ENCODE measurements at regions not wholly inside any gene's neighbourhood (a gene's known extent, or its start where the extent isn't known, plus 50 kb on each side); places are given as distances from the start of the nearest gene placed in this dataset.

- ATAC-seq (ENCODE audit: insufficient read depth, low FRiP score) (no peak), DNase-seq (no peak)
- H3K27ac ChIP-seq (ENCODE audit: low read depth in 1 of 2, low read length in 1 of 2) = no peak overlapping the region
- peaks cover 0 to 12% (median 0%) of the 10 kb centered on the region in 3 donors for H3K27me3 ChIP-seq (ENCODE audit: control insufficient read depth in 3 of 3, insufficient read depth in 3 of 3, low read length in 2 of 3)
- no peak for TF ChIP-seq CTCF (IDR thresholded peaks at IDR 0.05; ENCODE audit: control extremely low read depth, extremely low read depth)
- peaks cover 0 to 10% (median 0%) of the 10 kb centered on the region in 4 donors for H3K9me3 ChIP-seq (ENCODE audit: control insufficient read depth in 4 of 4, insufficient read depth in 3 of 4, low read length in 3 of 4)
- H3K4me1 ChIP-seq (ENCODE audit: control insufficient read depth in 5 of 5, insufficient read depth in 5 of 5, low read length in 5 of 5) = no peaks in the 10 kb centered on the region
- H3K4me3 ChIP-seq = no peak overlapping the region
- no peaks in the 10 kb centered on the region for H3K36me3 ChIP-seq (ENCODE audit: control insufficient read depth in 4 of 4, insufficient read depth in 4 of 4, low read length in 4 of 4)
- H3K9ac ChIP-seq (ENCODE audit: insufficient read depth in 1 of 2, low read length in 2 of 2) = no peak overlapping the region
- WGBS, 2 donors = 88 to 89% methylated on average over 12 of the region's 12 CpGs
Observed at GRCh38 chr13:112256716-112257494, 119.2 kb upstream of the SPACA7 start.

GRCh38 chr13:112259511-112259910, 116.6 kb upstream of the SPACA7 start:
- Histone ChIP-seq H3K4me3 (no peak overlapping the region), H3K27ac (ENCODE audit: low read depth in 1 of 2, low read length in 1 of 2) (no peak overlapping the region), H3K36me3 (ENCODE audit: control insufficient read depth in 4 of 4, insufficient read depth in 4 of 4, low read length in 4 of 4) (no peaks in the 10 kb centered on the region), H3K9ac (ENCODE audit: insufficient read depth in 1 of 2, low read length in 2 of 2) (no peak overlapping the region), H3K4me1 (ENCODE audit: control insufficient read depth in 5 of 5, insufficient read depth in 5 of 5, low read length in 5 of 5) (no peaks in the 10 kb centered on the region), H3K27me3 (ENCODE audit: control insufficient read depth in 3 of 3, insufficient read depth in 3 of 3, low read length in 2 of 3) (peaks cover 0 to 10% (median 0%) of the 10 kb centered on the region in 3 donors), H3K9me3 (ENCODE audit: control insufficient read depth in 4 of 4, insufficient read depth in 3 of 4, low read length in 3 of 4) (peaks cover 0 to 15% (median 0%) of the 10 kb centered on the region in 4 donors)
- DNase-seq = no peak
- WGBS, 2 donors = 65 to 75% methylated on average over 8 of the region's 8 CpGs
- no peak for ATAC-seq (ENCODE audit: insufficient read depth, low FRiP score)
- no peak for TF ChIP-seq CTCF (IDR thresholded peaks at IDR 0.05; ENCODE audit: control extremely low read depth, extremely low read depth)

GRCh38 chr13:112260108-112261055, 115.8 kb upstream of the SPACA7 start:
- no peak for ATAC-seq (ENCODE audit: insufficient read depth, low FRiP score)
- H3K36me3 ChIP-seq (ENCODE audit: control insufficient read depth in 4 of 4, insufficient read depth in 4 of 4, low read length in 4 of 4) = no peaks in the 10 kb centered on the region
- no peak overlapping the region for H3K9ac ChIP-seq (ENCODE audit: insufficient read depth in 1 of 2, low read length in 2 of 2)
- H3K27ac ChIP-seq (ENCODE audit: low read depth in 1 of 2, low read length in 1 of 2) = no peak overlapping the region
- DNase-seq = no peak
- H3K4me1 ChIP-seq (ENCODE audit: control insufficient read depth in 5 of 5, insufficient read depth in 5 of 5, low read length in 5 of 5) = no peaks in the 10 kb centered on the region
- peaks cover 0 to 14% (median 0%) of the 10 kb centered on the region in 4 donors for H3K9me3 ChIP-seq (ENCODE audit: control insufficient read depth in 4 of 4, insufficient read depth in 3 of 4, low read length in 3 of 4)
- 82 to 87% methylated on average over 28 to 29 of the region's 29 CpGs for WGBS, 2 donors
- no peak for TF ChIP-seq CTCF (IDR thresholded peaks at IDR 0.05; ENCODE audit: control extremely low read depth, extremely low read depth)
- no peak overlapping the region for H3K4me3 ChIP-seq
- peaks cover 0 to 10% (median 0%) of the 10 kb centered on the region in 3 donors for H3K27me3 ChIP-seq (ENCODE audit: control insufficient read depth in 3 of 3, insufficient read depth in 3 of 3, low read length in 2 of 3)

Measured in lung (tissue), 11 donors.